ENCODE measurements at regions not wholly inside any gene's neighbourhood (a gene's known extent, or its start where the extent isn't known, plus 50 kb on each side); places are given as distances from the start of the nearest gene placed in this dataset.
"Not testable (repeated sequence)": the region's sequence is repeated elsewhere in the genome, so short reads cannot be mapped to it uniquely, and the experiment has no call there.

DNA sequence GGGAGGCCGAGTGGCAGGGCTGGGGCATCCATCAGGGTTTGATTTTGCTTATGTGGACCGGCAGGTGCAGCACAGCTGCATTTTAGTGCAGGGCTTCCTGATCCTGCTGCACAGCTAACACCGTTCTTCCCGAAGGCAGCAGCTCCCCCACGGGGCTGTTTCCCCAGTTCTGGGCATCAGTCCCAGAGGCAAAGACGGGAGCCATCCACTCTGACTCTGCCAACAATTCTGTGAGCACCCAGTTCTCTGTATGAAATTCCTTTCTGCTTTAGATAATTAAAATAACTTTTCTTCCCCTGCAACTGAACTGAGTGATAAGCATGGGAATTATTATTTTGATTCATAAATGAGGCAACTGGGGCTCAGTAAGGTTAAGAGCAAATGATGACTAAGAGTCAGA is 262.9 kb upstream of the ATP10A start:
- H3K27me3 Mint-ChIP-seq, result peaks cover 1% of the 10 kb centered on the region
- no peak overlapping the region for H3K27ac Mint-ChIP-seq
- H3K36me3 Mint-ChIP-seq (ENCODE audit: low read depth), result no peaks in the 10 kb centered on the region
- CTCF ChIA-PET, result no interaction called here
- TF ChIP-seq, protein P1, sequence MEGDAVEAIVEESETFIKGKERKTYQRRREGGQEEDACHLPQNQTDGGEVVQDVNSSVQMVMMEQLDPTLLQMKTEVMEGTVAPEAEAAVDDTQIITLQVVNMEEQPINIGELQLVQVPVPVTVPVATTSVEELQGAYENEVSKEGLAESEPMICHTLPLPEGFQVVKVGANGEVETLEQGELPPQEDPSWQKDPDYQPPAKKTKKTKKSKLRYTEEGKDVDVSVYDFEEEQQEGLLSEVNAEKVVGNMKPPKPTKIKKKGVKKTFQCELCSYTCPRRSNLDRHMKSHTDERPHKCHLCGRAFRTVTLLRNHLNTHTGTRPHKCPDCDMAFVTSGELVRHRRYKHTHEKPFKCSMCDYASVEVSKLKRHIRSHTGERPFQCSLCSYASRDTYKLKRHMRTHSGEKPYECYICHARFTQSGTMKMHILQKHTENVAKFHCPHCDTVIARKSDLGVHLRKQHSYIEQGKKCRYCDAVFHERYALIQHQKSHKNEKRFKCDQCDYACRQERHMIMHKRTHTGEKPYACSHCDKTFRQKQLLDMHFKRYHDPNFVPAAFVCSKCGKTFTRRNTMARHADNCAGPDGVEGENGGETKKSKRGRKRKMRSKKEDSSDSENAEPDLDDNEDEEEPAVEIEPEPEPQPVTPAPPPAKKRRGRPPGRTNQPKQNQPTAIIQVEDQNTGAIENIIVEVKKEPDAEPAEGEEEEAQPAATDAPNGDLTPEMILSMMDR (IDR thresholded peaks at IDR 0.05), result no peak
- no peaks in the 10 kb centered on the region for H3K4me1 Mint-ChIP-seq (ENCODE audit: low read depth)
- DNase-seq (no peak), ATAC-seq (no peak)
- intact Hi-C loops (cut with micrococcal nuclease), result no loop called here
- POLR2A ChIA-PET, result no interaction called here
- no peaks in the 10 kb centered on the region for H3K9me3 Mint-ChIP-seq
- no peak overlapping the region for H3K4me3 Mint-ChIP-seq

- Mint-ChIP-seq H3K4me3 (no peak overlapping the region), H3K27me3 (peaks cover 1% of the 10 kb centered on the region), H3K27ac (no peak overlapping the region), H3K4me1 (ENCODE audit: low read depth) (no peaks in the 10 kb centered on the region), H3K9me3 (no peaks in the 10 kb centered on the region), H3K36me3 (ENCODE audit: low read depth) (no peaks in the 10 kb centered on the region)
- ATAC-seq, result no peak
- TF ChIP-seq, protein P1 (IDR thresholded peaks at IDR 0.05), result no peak
- intact Hi-C loops (cut with micrococcal nuclease), result no loop called here
- CTCF ChIA-PET, result no interaction called here
- POLR2A ChIA-PET, result no interaction called here
- DNase-seq, result no peak
Measured at GRCh38 chr15:26125664-26126063, 262.5 kb upstream of the ATP10A start.

DNA sequence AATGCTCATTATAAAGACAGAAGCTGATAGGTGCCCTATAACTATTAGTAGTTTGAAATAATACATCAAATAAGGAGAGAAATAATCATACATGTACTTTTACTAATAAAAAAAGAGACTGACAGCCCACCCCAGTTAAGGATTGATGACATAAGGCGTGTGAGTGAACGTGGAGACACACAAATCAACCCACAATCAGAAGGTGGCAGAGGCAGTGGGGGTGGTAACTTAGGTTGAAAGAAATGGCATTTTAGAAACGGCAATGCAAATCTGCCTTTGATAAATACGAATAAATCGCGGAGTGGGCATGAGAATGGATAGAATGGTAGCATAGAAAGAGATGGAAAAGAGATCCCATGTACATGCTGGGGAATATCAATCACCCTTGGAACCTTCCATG is 256.2 kb upstream of the ATP10A start:
- no peak overlapping the region for H3K27ac Mint-ChIP-seq
- no peak for DNase-seq
- H3K4me1 Mint-ChIP-seq (ENCODE audit: low read depth), result no peaks in the 10 kb centered on the region
- no peaks in the 10 kb centered on the region for H3K9me3 Mint-ChIP-seq
- H3K36me3 Mint-ChIP-seq (ENCODE audit: low read depth), result no peaks in the 10 kb centered on the region
- TF ChIP-seq, protein P1 (IDR thresholded peaks at IDR 0.05), result no peak
- H3K4me3 Mint-ChIP-seq, result no peak overlapping the region
- no peak for ATAC-seq
- POLR2A ChIA-PET, result no interaction called here
- CTCF ChIA-PET, result no interaction called here
- H3K27me3 Mint-ChIP-seq, result no peaks in the 10 kb centered on the region
- intact Hi-C loops (cut with micrococcal nuclease), result no loop called here

DNA sequence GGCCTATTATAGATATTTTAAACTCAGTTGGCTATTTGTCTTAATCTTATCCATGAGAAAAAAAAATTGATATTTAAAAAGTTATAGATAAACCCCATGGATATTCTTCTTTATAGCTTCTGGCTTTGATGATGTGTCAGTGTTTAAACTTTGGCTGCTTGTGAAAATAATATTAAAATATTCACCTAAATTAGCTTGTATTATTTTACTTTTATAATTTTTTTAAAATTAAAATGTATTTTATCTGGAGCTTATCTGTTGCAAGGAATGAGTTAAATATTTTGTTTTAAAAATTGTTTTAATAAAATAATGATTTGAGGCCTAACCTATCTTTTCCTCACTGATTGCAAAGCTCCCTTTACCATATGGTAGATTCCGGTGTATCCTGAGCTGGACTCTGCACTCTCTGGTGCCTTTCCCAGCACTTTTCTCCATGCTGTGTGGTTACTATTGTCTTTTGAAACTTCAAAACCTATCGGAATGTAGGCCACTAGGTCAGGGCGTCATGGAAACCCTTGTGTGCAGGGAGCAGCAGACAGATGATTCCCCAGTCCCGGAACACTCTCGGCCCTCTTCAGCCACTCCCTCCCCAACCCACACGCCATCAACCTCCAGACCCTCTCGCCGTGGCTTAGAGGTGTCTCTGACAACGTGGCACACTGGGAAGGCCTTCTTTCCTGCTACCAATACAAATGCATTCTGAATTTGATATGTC is 252.3 kb upstream of the ATP10A start:
- Mint-ChIP-seq H3K27me3 (no peaks in the 10 kb centered on the region), H3K9me3 (no peaks in the 10 kb centered on the region), H3K36me3 (ENCODE audit: low read depth) (no peaks in the 10 kb centered on the region), H3K4me3 (no peak overlapping the region), H3K27ac (no peak overlapping the region), H3K4me1 (ENCODE audit: low read depth) (no peaks in the 10 kb centered on the region)
- intact Hi-C loops (cut with micrococcal nuclease), result no loop called here
- DNase-seq (no peak), ATAC-seq (no peak)
- TF ChIP-seq, protein P1 (IDR thresholded peaks at IDR 0.05), result no peak
- ChIA-PET CTCF (no interaction called here), POLR2A (no interaction called here)

- H3K27ac Mint-ChIP-seq; H3K4me3 Mint-ChIP-seq; POLR2A ChIA-PET; CTCF ChIA-PET; ATAC-seq; DNase-seq; H3K9me3 Mint-ChIP-seq; intact Hi-C loops (cut with micrococcal nuclease); H3K36me3 Mint-ChIP-seq (ENCODE audit: low read depth); H3K4me1 Mint-ChIP-seq (ENCODE audit: low read depth); H3K27me3 Mint-ChIP-seq: not testable (repeated sequence)
Measured at GRCh38 chr15:26114128-26114527, 251.0 kb upstream of the ATP10A start.

GRCh38 chr15:26113296-26113695 is 250.2 kb upstream of the ATP10A start:
- POLR2A ChIA-PET, result no interaction called here
- H3K36me3 Mint-ChIP-seq (ENCODE audit: low read depth), result no peaks in the 10 kb centered on the region
- CTCF ChIA-PET, result no interaction called here
- H3K9me3 Mint-ChIP-seq, result no peaks in the 10 kb centered on the region
- intact Hi-C loops (cut with micrococcal nuclease), result no loop called here
- no peaks in the 10 kb centered on the region for H3K4me1 Mint-ChIP-seq (ENCODE audit: low read depth)
- ATAC-seq (no peak), DNase-seq (no peak)
- no peaks in the 10 kb centered on the region for H3K27me3 Mint-ChIP-seq
- H3K27ac Mint-ChIP-seq, result no peak overlapping the region
- TF ChIP-seq, protein P1 (IDR thresholded peaks at IDR 0.05), result no peak
- H3K4me3 Mint-ChIP-seq, result no peak overlapping the region
